IMR-90 (cell line): ENCODE measurements at regions not wholly inside any gene's neighbourhood (a gene's known extent, or its start where the extent isn't known, plus 50 kb on each side); places are given as distances from the start of the nearest gene placed in this dataset.

Experiments used
- ATAC-seq: fragments of 200-7000 bp; cut with Tn5 transposase; 2 replicates; pipeline ENCODE4 v1.9.1; 2020; ENCODE audit warnings: low read depth, mild to moderate bottlenecking, moderate library complexity
- BruUV-seq: library from RNA; stranded (reverse); fragments of 400-500 nt; replicated peaks from 2 replicates; lab custom pipeline; 2021; lab: Mats Ljungman, UMichigan
- CTCF ChIA-PET: fragments of 300-600 bp; formaldehyde crosslinking; extraction: SDS; loops from one replicate; lab custom pipeline; 2021; ENCODE audit warnings: antibody characterized with exemption; lab: Yijun Ruan, JAX
- POLR2A ChIA-PET: fragments of 300-600 bp; sonication (Branson Sonifier 250); formaldehyde crosslinking; loops from one replicate; lab custom pipeline; 2022; ENCODE audit warnings: antibody characterized with exemption; ENCODE audit not compliant: unreplicated experiment; lab: Charles Lee
- DNase-seq: peaks from one replicate; pipeline ENCODE4 v3.0.0; 2013
- H2AFZ ChIP-seq: replicated peaks from 2 replicates; pipeline ENCODE3; 2013; ENCODE audit warnings: low read length, mild to moderate bottlenecking; ENCODE audit not compliant: poor library complexity
- H2AK5ac ChIP-seq: 2 replicates; pipeline ENCODE4 v1.6.1; 2013; ENCODE audit warnings: low read depth, low read length, inconsistent platforms
- H2AK9ac ChIP-seq: replicated peaks from 2 replicates; pipeline ENCODE3; 2013; ENCODE audit warnings: mild to moderate bottlenecking, low read depth, low read length, moderate library complexity; ENCODE audit not compliant: poor library complexity
- H2BK120ac ChIP-seq: 2 replicates; pipeline ENCODE4 v1.6.1; 2013; ENCODE audit warnings: low read depth, low read length, inconsistent platforms
- H2BK15ac ChIP-seq: 3 replicates; pipeline ENCODE4 v1.6.1; 2013; ENCODE audit warnings: low read depth, low read length, inconsistent platforms
- H2BK20ac ChIP-seq: 2 replicates; pipeline ENCODE4 v1.6.1; 2013; ENCODE audit warnings: low read depth, mild to moderate bottlenecking, inconsistent platforms, low read length, moderate library complexity
- H2BK5ac ChIP-seq: 2 replicates; pipeline ENCODE4 v1.6.1; 2013; ENCODE audit warnings: mild to moderate bottlenecking, low read depth, low read length, inconsistent platforms; ENCODE audit not compliant: poor library complexity, severe bottlenecking
- H3K14ac ChIP-seq: replicated peaks from 2 replicates; pipeline ENCODE4 v1.6.1; 2013; ENCODE audit warnings: low read depth, low read length, inconsistent platforms
- H3K18ac ChIP-seq: 2 replicates; pipeline ENCODE4 v1.6.1; 2013; ENCODE audit warnings: low read depth, low read length, control low read depth
- H3K23ac ChIP-seq: 2 replicates; pipeline ENCODE4 v1.6.1; 2013; ENCODE audit warnings: low read depth, low read length, inconsistent platforms
- H3K27ac ChIP-seq: 2 replicates; pipeline ENCODE4 v1.5.1; 2013; ENCODE audit warnings: mild to moderate bottlenecking, control low read depth, low read length; ENCODE audit not compliant: insufficient read depth
- H3K27me3 ChIP-seq: 2 replicates; pipeline ENCODE4 v1.6.1; 2013; ENCODE audit warnings: low read length; ENCODE audit not compliant: control insufficient read depth, insufficient read depth
- H3K36me3 ChIP-seq: 2 replicates; pipeline ENCODE4 v1.6.1; 2013; ENCODE audit warnings: low read length, mixed read lengths; ENCODE audit not compliant: control insufficient read depth, insufficient read depth
- H3K4ac ChIP-seq: 2 replicates; pipeline ENCODE4 v1.6.1; 2013; ENCODE audit warnings: low read depth, low read length, inconsistent platforms
- H3K4me1 ChIP-seq: 2 replicates; pipeline ENCODE4 v1.6.1; 2013; ENCODE audit warnings: low read length, mixed read lengths; ENCODE audit not compliant: control insufficient read depth, insufficient read depth
- H3K4me2 ChIP-seq: 2 replicates; pipeline ENCODE4 v1.6.1; 2013; ENCODE audit warnings: low read depth, mild to moderate bottlenecking, control low read depth, low read length, moderate library complexity
- H3K4me3 ChIP-seq: 2 replicates; pipeline ENCODE4 v1.5.1; 2013; ENCODE audit warnings: low read depth, mild to moderate bottlenecking, control low read depth, low read length, moderate library complexity; ENCODE audit not compliant: insufficient read depth
- H3K56ac ChIP-seq: 2 replicates; pipeline ENCODE4 v1.6.1; 2013; ENCODE audit warnings: low read length, inconsistent platforms; ENCODE audit not compliant: insufficient read depth; ENCODE audit errors: extremely low read depth
- H3K79me1 ChIP-seq, 2 experiments: 2 replicates each; pipeline ENCODE4 v1.6.1; 2013; ENCODE audit warnings: low read length in 2 of 2, inconsistent platforms in 1 of 2, low read depth in 1 of 2
- H3K9ac ChIP-seq: 2 replicates; pipeline ENCODE4 v1.6.1; 2013; ENCODE audit warnings: low read depth, low read length, control low read depth
- H3K9me1 ChIP-seq: 2 replicates; pipeline ENCODE4 v1.6.1; 2013; ENCODE audit warnings: low read length, inconsistent platforms; ENCODE audit not compliant: insufficient read depth
- H3K9me3 ChIP-seq: 2 replicates; pipeline ENCODE4 v1.6.1; 2013; ENCODE audit warnings: low read length; ENCODE audit not compliant: control insufficient read depth, insufficient read depth
- H4K20me1 ChIP-seq: 2 replicates; pipeline ENCODE4 v1.6.1; 2013; ENCODE audit warnings: low read length, inconsistent platforms; ENCODE audit not compliant: insufficient read depth
- H4K5ac ChIP-seq: 2 replicates; pipeline ENCODE4 v1.6.1; 2013; ENCODE audit warnings: mild to moderate bottlenecking, low read depth, low read length, control low read depth
- H4K8ac ChIP-seq, 2 experiments: 2 replicates each; pipeline ENCODE4 v1.6.1; 2013; ENCODE audit warnings: low read depth in 2 of 2, low read length in 2 of 2, control low read depth in 1 of 2, inconsistent platforms in 1 of 2
- H4K91ac ChIP-seq: 2 replicates; pipeline ENCODE4 v1.6.1; 2013; ENCODE audit warnings: low read depth, low read length, inconsistent platforms; ENCODE audit not compliant: insufficient read depth
- BHLHE40 ChIP-seq: fragments of 150-350 bp; IDR thresholded peaks from 2 replicates; pipeline ENCODE4 v1.6.1; 2016; ENCODE audit warnings: mild to moderate bottlenecking, low read depth, low read length
- CEBPB ChIP-seq: IDR thresholded peaks from 2 replicates; pipeline ENCODE4 v1.6.1; 2012; ENCODE audit warnings: low read depth, low read length, improper control_type of control experiment
- CHD1 ChIP-seq: IDR thresholded peaks from 2 replicates; pipeline ENCODE4 v1.6.1; 2012; ENCODE audit warnings: low read depth, low read length, improper control_type of control experiment
- ELK1 ChIP-seq: fragments of 150-350 bp; IDR thresholded peaks from 2 replicates; pipeline ENCODE4 v1.6.1; 2016; ENCODE audit warnings: low read depth, mild to moderate bottlenecking, low read length, moderate library complexity, borderline replicate concordance
- FOS ChIP-seq: fragments of 150-350 bp; IDR thresholded peaks from 2 replicates; pipeline ENCODE4 v1.6.1; 2016; ENCODE audit warnings: low read depth, low read length
- MAFK ChIP-seq: IDR thresholded peaks from 2 replicates; pipeline ENCODE4 v1.6.1; 2012; ENCODE audit warnings: low read depth, low read length, improper control_type of control experiment
- MAZ ChIP-seq: IDR thresholded peaks from 2 replicates; pipeline ENCODE4 v1.6.1; 2012; ENCODE audit warnings: low read depth, mild to moderate bottlenecking, low read length, improper control_type of control experiment, moderate library complexity, borderline replicate concordance
- MXI1 ChIP-seq: IDR thresholded peaks from 2 replicates; pipeline ENCODE4 v1.6.1; 2012; ENCODE audit warnings: low read depth, mild to moderate bottlenecking, low read length, moderate library complexity, borderline replicate concordance
- NFE2L2 ChIP-seq: fragments of 150-350 bp; IDR thresholded peaks from 2 replicates; pipeline ENCODE4 v1.6.1; 2016; ENCODE audit warnings: low read depth, mild to moderate bottlenecking, low read length
- POLR2A ChIP-seq: IDR thresholded peaks from 2 replicates; pipeline ENCODE4 v1.6.1; 2012; ENCODE audit warnings: mild to moderate bottlenecking, low read depth, low read length
- RAD21 ChIP-seq: IDR thresholded peaks from 2 replicates; pipeline ENCODE4 v1.6.1; 2012; ENCODE audit warnings: low read length, improper control_type of control experiment
- RCOR1 ChIP-seq: IDR thresholded peaks from 2 replicates; pipeline ENCODE4 v1.6.1; 2012; ENCODE audit warnings: mild to moderate bottlenecking, low read length, improper control_type of control experiment; ENCODE audit not compliant: insufficient replicate concordance
- SMC3 ChIP-seq: fragments of 150-350 bp; IDR thresholded peaks from 2 replicates; pipeline ENCODE4 v1.6.1; 2016; ENCODE audit warnings: low read depth, mild to moderate bottlenecking, antibody characterized with exemption, low read length, moderate library complexity
- USF2 ChIP-seq: fragments of 150-350 bp; IDR thresholded peaks from 2 replicates; pipeline ENCODE4 v1.6.1; 2017; ENCODE audit warnings: mild to moderate bottlenecking, antibody characterized with exemption, low read length, low read depth
- WGBS, 2 experiments: methylation state at CpG; one replicate each; pipeline versions ENCODE4 v1.1.5 to v1.1.7; 2013; ENCODE audit warnings: missing lambda C conversion rate in 2 of 2; ENCODE audit not compliant: insufficient read length in 1 of 2; ENCODE audit errors: extremely low coverage in 2 of 2; 5-methylcytosine and 5-hydroxymethylcytosine counted together
- dilution Hi-C: fragments of 300-500 bp; cut with HindIII; formaldehyde crosslinking; loops from one replicate; pipeline ENCODE4 v1.14.3; 2018; ENCODE audit warnings: low sequenced_read_pairs; ENCODE audit not compliant: unreplicated experiment
- in situ Hi-C: fragments of 300-500 bp; cut with MboI; formaldehyde crosslinking; loops from 3 replicates; pipeline ENCODE4 v1.14.3; 2019; ENCODE audit warnings: low sequenced_read_pairs, inconsistent platforms, mixed read lengths
- intact Hi-C: fragments of 100-400 bp; cut with micrococcal nuclease; formaldehyde crosslinking; loops from 2 replicates; pipeline ENCODE4 v1.10.0; 2022
- TF ChIP-seq, protein P1 (sequence below): conservative IDR thresholded peaks from 2 replicates; pipeline ENCODE4 v1.5.1; 2012; ENCODE audit warnings: mild to moderate bottlenecking, low read depth, low read length, improper control_type of control experiment

GRCh38 chr4:57945298-57945697, 835.1 kb upstream of the IGFBP7 start:
- H2BK5ac ChIP-seq, result no peak overlapping the region
- in situ Hi-C loops, result no loop called here
- no peak overlapping the region for H2AK9ac ChIP-seq
- WGBS, 2 experiments, result no CpG with 5 or more reads among the region's 1 CpG
- no peaks in the 10 kb centered on the region for H3K4me1 ChIP-seq
- no peak overlapping the region for H2AK5ac ChIP-seq
- DNase-seq, result no peak
- no peak overlapping the region for H3K4ac ChIP-seq
- no peak overlapping the region for H3K18ac ChIP-seq
- H3K9me3 ChIP-seq, result peaks cover 2% of the 10 kb centered on the region; the same call in 1 of the 2 replicates
- no TSS peak for BruUV-seq
- no peak overlapping the region for H4K91ac ChIP-seq
- no peaks in the 10 kb centered on the region for H3K79me1 ChIP-seq
- H3K23ac ChIP-seq, result no peak overlapping the region
- no peak overlapping the region for H4K8ac ChIP-seq
- no peak for ATAC-seq
- H3K27ac ChIP-seq, result no peak overlapping the region
- H3K9ac ChIP-seq, result no peak overlapping the region
- no peaks in the 10 kb centered on the region for H3K36me3 ChIP-seq
- H4K5ac ChIP-seq, result no peak overlapping the region
- H3K27me3 ChIP-seq, result no peaks in the 10 kb centered on the region
- TF ChIP-seq USF2, result no peak
- no peak for TF ChIP-seq MAZ
- no peak for TF ChIP-seq RCOR1
- TF ChIP-seq NFE2L2, result no peak
- no peak for TF ChIP-seq MAFK
- TF ChIP-seq, protein P1, sequence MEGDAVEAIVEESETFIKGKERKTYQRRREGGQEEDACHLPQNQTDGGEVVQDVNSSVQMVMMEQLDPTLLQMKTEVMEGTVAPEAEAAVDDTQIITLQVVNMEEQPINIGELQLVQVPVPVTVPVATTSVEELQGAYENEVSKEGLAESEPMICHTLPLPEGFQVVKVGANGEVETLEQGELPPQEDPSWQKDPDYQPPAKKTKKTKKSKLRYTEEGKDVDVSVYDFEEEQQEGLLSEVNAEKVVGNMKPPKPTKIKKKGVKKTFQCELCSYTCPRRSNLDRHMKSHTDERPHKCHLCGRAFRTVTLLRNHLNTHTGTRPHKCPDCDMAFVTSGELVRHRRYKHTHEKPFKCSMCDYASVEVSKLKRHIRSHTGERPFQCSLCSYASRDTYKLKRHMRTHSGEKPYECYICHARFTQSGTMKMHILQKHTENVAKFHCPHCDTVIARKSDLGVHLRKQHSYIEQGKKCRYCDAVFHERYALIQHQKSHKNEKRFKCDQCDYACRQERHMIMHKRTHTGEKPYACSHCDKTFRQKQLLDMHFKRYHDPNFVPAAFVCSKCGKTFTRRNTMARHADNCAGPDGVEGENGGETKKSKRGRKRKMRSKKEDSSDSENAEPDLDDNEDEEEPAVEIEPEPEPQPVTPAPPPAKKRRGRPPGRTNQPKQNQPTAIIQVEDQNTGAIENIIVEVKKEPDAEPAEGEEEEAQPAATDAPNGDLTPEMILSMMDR, result no peak
- no peak for TF ChIP-seq BHLHE40
- TF ChIP-seq SMC3, result no peak
- TF ChIP-seq FOS, result no peak
- no peak for TF ChIP-seq RAD21
- TF ChIP-seq ELK1, result no peak
- TF ChIP-seq CEBPB, result no peak
- no peak for TF ChIP-seq CHD1
- TF ChIP-seq MXI1, result no peak
- no peak for TF ChIP-seq POLR2A
- H3K4me3 ChIP-seq, result no peak overlapping the region
- H2BK120ac ChIP-seq, result no peak overlapping the region
- POLR2A ChIA-PET, result no interaction called here
- no peak overlapping the region for H2AFZ ChIP-seq
- no peaks in the 10 kb centered on the region for H4K20me1 ChIP-seq
- H2BK20ac ChIP-seq, result no peak overlapping the region
- H3K14ac ChIP-seq, result no peak overlapping the region
- no peak overlapping the region for H3K56ac ChIP-seq
- dilution Hi-C loops, result no loop called here
- intact Hi-C loops, result no loop called here
- H3K9me1 ChIP-seq, result no peaks in the 10 kb centered on the region
- CTCF ChIA-PET, result no interaction called here
- H2BK15ac ChIP-seq, result no peak overlapping the region
- H3K4me2 ChIP-seq, result no peak overlapping the region
